H1 (cell line): ENCODE measurements at regions not wholly inside any gene's neighbourhood (a gene's known extent, or its start where the extent isn't known, plus 50 kb on each side); places are given as distances from the start of the nearest gene placed in this dataset.

ENCODE experiments used
- CTCF ChIA-PET: fragments of 300-600 bp; sonication (Branson Sonifier 250); formaldehyde crosslinking; loops from one replicate; lab custom pipeline; 2021; ENCODE audit not compliant: partially characterized antibody; lab: Charles Lee
- POLR2A ChIA-PET: fragments of 300-600 bp; sonication (Branson Sonifier 250); formaldehyde crosslinking; loops from one replicate; lab custom pipeline; 2021; ENCODE audit warnings: inconsistent platforms; ENCODE audit not compliant: partially characterized antibody; lab: Charles Lee
- DNase-seq, 2 experiments: peaks; one replicate each; pipeline versions ENCODE4 v3.0.0 to v3.0.0-alpha.2; 2010 to 2022; ENCODE audit warnings: low spot score in 2 of 2, low read depth in 1 of 2, mixed read lengths in 1 of 2
- FAIRE-seq: peaks from 2 replicates; lab custom pipeline; 2011; peaks lifted over from hg19 to GRCh38; lab: Jason Lieb, UNC
- H2AFZ ChIP-seq: 2 replicates; pipeline ENCODE4 v1.8.1; 2012; ENCODE audit warnings: low read length, inconsistent platforms
- H2AK5ac ChIP-seq: 2 replicates; pipeline ENCODE4 v1.6.1; 2013; ENCODE audit warnings: low read depth, low read length
- H2BK120ac ChIP-seq: replicated peaks from 2 replicates; pipeline ENCODE3; 2013; ENCODE audit warnings: low read depth, low read length, inconsistent platforms
- H2BK12ac ChIP-seq: 2 replicates; pipeline ENCODE4 v1.6.1; 2013; ENCODE audit warnings: low read depth, low read length
- H2BK15ac ChIP-seq: 2 replicates; pipeline ENCODE4 v1.6.1; 2013; ENCODE audit warnings: low read length
- H2BK20ac ChIP-seq: 2 replicates; pipeline ENCODE4 v1.6.1; 2013; ENCODE audit warnings: low read length
- H2BK5ac ChIP-seq: 2 replicates; pipeline ENCODE4 v1.6.1; 2013; ENCODE audit warnings: low read depth, low read length
- H3K14ac ChIP-seq: 2 replicates; pipeline ENCODE4 v1.6.1; 2013; ENCODE audit warnings: inconsistent platforms; ENCODE audit not compliant: insufficient read length
- H3K18ac ChIP-seq: 2 replicates; pipeline ENCODE4 v1.6.1; 2013; ENCODE audit warnings: low read length; ENCODE audit errors: extremely low read depth
- H3K23ac ChIP-seq: 2 replicates; pipeline ENCODE4 v1.6.1; 2013; ENCODE audit warnings: inconsistent platforms; ENCODE audit not compliant: insufficient read length
- H3K23me2 ChIP-seq: 2 replicates; pipeline ENCODE4 v1.6.1; 2013; ENCODE audit warnings: low read depth, low read length
- H3K27ac ChIP-seq: 2 replicates; pipeline ENCODE4 v1.6.1; 2011; ENCODE audit warnings: low read depth, low read length, inconsistent platforms
- H3K27me3 ChIP-seq, 4 experiments: replicated peaks in 1 of 4; 1 replicate in 1 of 4; 2 replicates in 3 of 4; pipeline versions ENCODE4 v1.6.1 to v1.8.1; 2011 to 2013; ENCODE audit warnings: low read length in 3 of 4, mild to moderate bottlenecking in 3 of 4, inconsistent platforms in 2 of 4, mixed read lengths in 2 of 4, moderate library complexity in 1 of 4; ENCODE audit not compliant: control insufficient read depth in 3 of 4, insufficient read depth in 3 of 4; ENCODE audit errors: extremely low read depth in 1 of 4
- H3K36me3 ChIP-seq, 4 experiments: 2 replicates each; pipeline versions ENCODE4 v1.6.1 to v1.8.1; 2011 to 2013; ENCODE audit warnings: mild to moderate bottlenecking in 4 of 4, low read length in 3 of 4, moderate library complexity in 2 of 4, control low read depth in 1 of 4, inconsistent platforms in 1 of 4; ENCODE audit not compliant: insufficient read depth in 4 of 4, control insufficient read depth in 2 of 4
- H3K4ac ChIP-seq: replicated peaks from 2 replicates; pipeline ENCODE3; 2013; ENCODE audit warnings: low read length, low read depth, mixed read lengths, inconsistent platforms; ENCODE audit not compliant: insufficient read length
- H3K4me1 ChIP-seq, 4 experiments: replicated peaks in 1 of 4; 1 replicate in 1 of 4; 2 replicates in 3 of 4; pipeline versions ENCODE4 v1.6.1 to v1.8.1; 2011 to 2013; ENCODE audit warnings: low read length in 3 of 4, inconsistent platforms in 2 of 4, mixed read lengths in 1 of 4; ENCODE audit not compliant: insufficient read depth in 4 of 4, control insufficient read depth in 3 of 4
- H3K4me2 ChIP-seq, 2 experiments: 2 replicates each; pipeline versions ENCODE4 v1.6.1 to v1.8.1; 2011 to 2013; ENCODE audit warnings: low read depth in 2 of 2, low read length in 2 of 2, control low read depth in 1 of 2, inconsistent platforms in 1 of 2, mild to moderate bottlenecking in 1 of 2; ENCODE audit not compliant: insufficient read depth in 1 of 2
- H3K4me3 ChIP-seq, 4 experiments: fragments of 200-600, 300-600 bp in 1 of 4; sonication (generic), shearing (Covaris generic), sonication (Bioruptor Twin) in 1 of 4; 2 replicates each; pipeline versions ENCODE4 v1.5.1 to v1.8.1; 2011 to 2016; ENCODE audit warnings: low read length in 4 of 4, low read depth in 3 of 4, control low read depth in 2 of 4, inconsistent platforms in 2 of 4, mild to moderate bottlenecking in 2 of 4, mixed read lengths in 1 of 4, moderate library complexity in 1 of 4; ENCODE audit not compliant: insufficient read depth in 2 of 4; ENCODE audit errors: extremely low read depth in 1 of 4
- H3K56ac ChIP-seq: replicated peaks from 2 replicates; pipeline ENCODE3; 2013; ENCODE audit warnings: low read depth, mild to moderate bottlenecking, mixed read lengths, low read length, inconsistent platforms; ENCODE audit not compliant: insufficient read length
- H3K79me1 ChIP-seq: 2 replicates; pipeline ENCODE4 v1.6.1; 2013; ENCODE audit warnings: low read depth, low read length, control low read depth
- H3K79me2 ChIP-seq, 2 experiments: 2 replicates each; pipeline versions ENCODE4 v1.6.1 to v1.8.1; 2012 to 2013; ENCODE audit warnings: low read length in 2 of 2, mild to moderate bottlenecking in 2 of 2, inconsistent platforms in 1 of 2; ENCODE audit not compliant: insufficient read depth in 2 of 2, control insufficient read depth in 1 of 2
- H3K9ac ChIP-seq, 4 experiments: replicated peaks in 1 of 4; 1 replicate in 1 of 4; 2 replicates in 3 of 4; pipeline versions ENCODE4 v1.6.1 to v1.8.1; 2011 to 2013; ENCODE audit warnings: low read depth in 3 of 4, low read length in 3 of 4, control low read depth in 2 of 4, mild to moderate bottlenecking in 2 of 4, moderate library complexity in 2 of 4, inconsistent platforms in 1 of 4; ENCODE audit errors: extremely low read depth in 1 of 4
- H3K9me3 ChIP-seq, 2 experiments: 2 replicates each; pipeline versions ENCODE4 v1.6.1 to v1.8.1; 2012 to 2013; ENCODE audit warnings: mild to moderate bottlenecking in 2 of 2, moderate library complexity in 2 of 2, control low read depth in 1 of 2, inconsistent platforms in 1 of 2, low read depth in 1 of 2, low read length in 1 of 2, mixed read lengths in 1 of 2; ENCODE audit not compliant: insufficient read depth in 2 of 2
- H4K20me1 ChIP-seq, 2 experiments: replicated peaks in 1 of 2; 2 replicates each; pipeline versions ENCODE3 to v1.8.1; 2011 to 2013; ENCODE audit warnings: inconsistent platforms in 2 of 2, low read length in 2 of 2, mild to moderate bottlenecking in 1 of 2; ENCODE audit not compliant: insufficient read depth in 2 of 2, control insufficient read depth in 1 of 2
- H4K5ac ChIP-seq: 2 replicates; pipeline ENCODE4 v1.6.1; 2013; ENCODE audit warnings: low read length, low read depth, mixed read lengths, inconsistent platforms; ENCODE audit not compliant: insufficient read length
- H4K8ac ChIP-seq: 2 replicates; pipeline ENCODE4 v1.8.0; 2013; ENCODE audit warnings: mild to moderate bottlenecking, moderate library complexity, low read length, inconsistent platforms; ENCODE audit not compliant: insufficient read depth; ENCODE audit errors: extremely low read depth
- H4K91ac ChIP-seq: replicated peaks from 2 replicates; pipeline ENCODE3; 2013; ENCODE audit warnings: low read length, mixed read lengths, inconsistent platforms; ENCODE audit not compliant: insufficient read length
- ASH2L ChIP-seq: fragments of 200-600, 300-600 bp; sonication (generic); IDR thresholded peaks from one replicate; pipeline ENCODE4 v1.7.1; 2017; ENCODE audit warnings: low read length
- EZH2 ChIP-seq: fragments of 200-600 bp; sonication (generic); IDR thresholded peaks from 2 replicates; pipeline ENCODE4 v1.7.1; 2012; ENCODE audit warnings: low read depth, mild to moderate bottlenecking, moderate library complexity, low read length, inconsistent platforms; ENCODE audit not compliant: severe bottlenecking
- PHF8 ChIP-seq: fragments of 200-600 bp; sonication (generic); conservative IDR thresholded peaks from 2 replicates; pipeline ENCODE4 v1.7.1; 2012; ENCODE audit warnings: low read depth, mild to moderate bottlenecking, inconsistent platforms, low read length, moderate library complexity
- SP4 ChIP-seq: IDR thresholded peaks from 2 replicates; pipeline ENCODE4 v1.6.1; 2012; ENCODE audit warnings: low read length, inconsistent platforms
- TAF1 ChIP-seq: IDR thresholded peaks from 2 replicates; pipeline ENCODE4 v1.6.1; 2011; ENCODE audit warnings: mild to moderate bottlenecking, low read depth, low read length
- TCF12 ChIP-seq: IDR thresholded peaks from 2 replicates; pipeline ENCODE4 v1.6.1; 2011; ENCODE audit warnings: low read depth, mild to moderate bottlenecking, low read length
- WGBS, 2 experiments: shearing (Covaris generic) in 1 of 2; methylation state at CpG; one replicate each; pipeline versions ENCODE4 v1.1.6 to v1.1.7; 2013 to 2015; ENCODE audit warnings: low lambda C conversion rate in 2 of 2, mixed read lengths in 2 of 2, inconsistent platforms in 1 of 2, low coverage in 1 of 2, missing lambda C conversion rate in 1 of 2; ENCODE audit not compliant: insufficient replicate concordance in 2 of 2, insufficient coverage in 1 of 2, insufficient read length in 1 of 2; ENCODE audit errors: extremely low coverage in 1 of 2, missing lambda C conversion rate in 1 of 2; 5-methylcytosine and 5-hydroxymethylcytosine counted together

- no peak overlapping the region for H2BK5ac ChIP-seq
- no peak overlapping the region for H2BK15ac ChIP-seq
- ChIA-PET CTCF (no interaction called here), POLR2A (no interaction called here)
- H3K27ac ChIP-seq, result no peak overlapping the region
- H3K18ac ChIP-seq, result no peak overlapping the region
- H3K23ac ChIP-seq, result no peak overlapping the region
- no peak overlapping the region for H2AK5ac ChIP-seq
- H3K4ac ChIP-seq, result no peak overlapping the region
- H2BK20ac ChIP-seq, result no peak overlapping the region
- H4K91ac ChIP-seq, result no peak overlapping the region
- H3K9ac ChIP-seq, result no peak overlapping the region
- no peak overlapping the region for H2AFZ ChIP-seq
- TF ChIP-seq ASH2L (no peak), SP4 (no peak), TAF1 (no peak), TCF12 (no peak), EZH2 (no peak), PHF8 (no peak)
- no peak for DNase-seq
- H3K4me3 ChIP-seq, result no peak overlapping the region
- no peak overlapping the region for H4K5ac ChIP-seq
- no peaks in the 10 kb centered on the region for H3K23me2 ChIP-seq
- no peaks in the 10 kb centered on the region for H3K36me3 ChIP-seq
- no peaks in the 10 kb centered on the region for H3K27me3 ChIP-seq
- no peaks in the 10 kb centered on the region for H4K20me1 ChIP-seq
- H3K56ac ChIP-seq, result no peak overlapping the region
- H3K4me1 ChIP-seq, result no peaks in the 10 kb centered on the region
- no peak overlapping the region for H3K4me2 ChIP-seq
- no peak overlapping the region for H4K8ac ChIP-seq
- no peaks in the 10 kb centered on the region for H3K79me2 ChIP-seq
- H3K9me3 ChIP-seq, result no peaks in the 10 kb centered on the region
- H2BK12ac ChIP-seq, result no peak overlapping the region
- no peaks in the 10 kb centered on the region for H3K79me1 ChIP-seq
- no peak overlapping the region for H2BK120ac ChIP-seq
- no peak overlapping the region for H3K14ac ChIP-seq
- no peak for FAIRE-seq
- 92% methylated on average over 1 of the region's 1 CpG; no CpG with 5 or more reads in 1 of the 2 experiments for WGBS, 2 experiments
Observed at GRCh38 chr6:93586306-93586705, 166.9 kb upstream of the EPHA7 start.
